Stomach (tissue), 4 donors: ENCODE measurements at regions not wholly inside any gene's neighbourhood (a gene's known extent, or its start where the extent isn't known, plus 50 kb on each side); places are given as distances from the start of the nearest gene placed in this dataset.

Source experiments
- EP300 ChIP-seq: sonication (generic); formaldehyde crosslinking; IDR thresholded peaks from one replicate; pipeline ENCODE4 v1.6.1; 2017; ENCODE audit warnings: antibody characterized with exemption
- POLR2A ChIP-seq, 4 donors: fragments of 450-650 bp; IDR thresholded peaks; one replicate each; pipeline ENCODE4 v1.6.1; 2016; ENCODE audit warnings: antibody characterized with exemption in 4 of 4, control low read depth in 2 of 4, mild to moderate bottlenecking in 1 of 4, moderate library complexity in 1 of 4
- POLR2AphosphoS5 ChIP-seq, 3 donors: sonication (generic); formaldehyde crosslinking; IDR thresholded peaks; one replicate each; pipeline ENCODE4 v1.6.1; 2016; ENCODE audit warnings: antibody characterized with exemption in 3 of 3
- TF ChIP-seq, protein P1 (sequence below), 7 experiments: fragments of 450-650 bp in 4 of 7; fragments of 200-600 bp in 3 of 7; sonication (generic) in 3 of 7; IDR thresholded peaks; one replicate each; pipeline ENCODE4 v1.5.1; 2016 to 2019; ENCODE audit warnings: antibody characterized with exemption in 7 of 7, control low read depth in 2 of 7, mild to moderate bottlenecking in 1 of 7

DNA sequence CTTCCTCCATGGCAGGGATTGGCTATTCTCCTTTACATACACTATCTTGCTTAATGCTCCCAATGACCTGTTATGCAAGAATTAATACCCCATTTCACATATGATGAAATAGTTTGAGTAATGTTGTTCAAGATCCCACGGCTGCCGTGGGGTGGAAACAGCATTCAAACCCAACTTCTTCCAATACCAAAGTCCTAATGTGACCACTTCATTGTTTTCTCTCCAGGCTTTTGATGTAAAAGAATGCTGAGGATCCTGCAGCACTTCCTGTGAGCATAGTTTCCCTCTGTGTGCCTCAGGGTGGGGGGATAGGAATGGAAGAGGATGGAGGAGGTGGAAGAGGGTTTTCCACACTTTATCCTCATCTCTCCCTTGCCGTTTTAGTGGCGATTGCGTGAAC is 199.4 kb downstream of the IRS1 start:
- TF ChIP-seq, protein P1, sequence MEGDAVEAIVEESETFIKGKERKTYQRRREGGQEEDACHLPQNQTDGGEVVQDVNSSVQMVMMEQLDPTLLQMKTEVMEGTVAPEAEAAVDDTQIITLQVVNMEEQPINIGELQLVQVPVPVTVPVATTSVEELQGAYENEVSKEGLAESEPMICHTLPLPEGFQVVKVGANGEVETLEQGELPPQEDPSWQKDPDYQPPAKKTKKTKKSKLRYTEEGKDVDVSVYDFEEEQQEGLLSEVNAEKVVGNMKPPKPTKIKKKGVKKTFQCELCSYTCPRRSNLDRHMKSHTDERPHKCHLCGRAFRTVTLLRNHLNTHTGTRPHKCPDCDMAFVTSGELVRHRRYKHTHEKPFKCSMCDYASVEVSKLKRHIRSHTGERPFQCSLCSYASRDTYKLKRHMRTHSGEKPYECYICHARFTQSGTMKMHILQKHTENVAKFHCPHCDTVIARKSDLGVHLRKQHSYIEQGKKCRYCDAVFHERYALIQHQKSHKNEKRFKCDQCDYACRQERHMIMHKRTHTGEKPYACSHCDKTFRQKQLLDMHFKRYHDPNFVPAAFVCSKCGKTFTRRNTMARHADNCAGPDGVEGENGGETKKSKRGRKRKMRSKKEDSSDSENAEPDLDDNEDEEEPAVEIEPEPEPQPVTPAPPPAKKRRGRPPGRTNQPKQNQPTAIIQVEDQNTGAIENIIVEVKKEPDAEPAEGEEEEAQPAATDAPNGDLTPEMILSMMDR (IDR thresholded peaks at IDR 0.05): no peak
- TF ChIP-seq POLR2A (IDR thresholded peaks at IDR 0.05) (no peak), POLR2AphosphoS5 (IDR thresholded peaks at IDR 0.05) (no peak), EP300 (no peak)
